PC-9 (cell line): ENCODE measurements at regions not wholly inside any gene's neighbourhood (a gene's known extent, or its start where the extent isn't known, plus 50 kb on each side); places are given as distances from the start of the nearest gene placed in this dataset.

Experiments used
- CTCF ChIP-seq: fragments of 200-600 bp; sonication (generic); conservative IDR thresholded peaks from 2 replicates; pipeline ENCODE4 v1.6.1; 2017; ENCODE audit warnings: mixed run types, antibody characterized with exemption, mild to moderate bottlenecking, moderate library complexity
- EZH2 ChIP-seq: fragments of 200-600 bp; sonication (generic); IDR thresholded peaks from 2 replicates; pipeline ENCODE4 v1.8.0; 2017; ENCODE audit warnings: antibody characterized with exemption, low read depth

GRCh38 chr5:105978011-105978410 is 1692.7 kb downstream of the EFNA5 start:
- TF ChIP-seq CTCF (no peak), EZH2 (no peak)
